DMS153 treated with DMSO at 0.1 percent for 48 hours (cell line): ENCODE measurements at regions not wholly inside any gene's neighbourhood (a gene's known extent, or its start where the extent isn't known, plus 50 kb on each side); places are given as distances from the start of the nearest gene placed in this dataset.

Source experiments
- DNase-seq: peaks from one replicate; lab custom pipeline; 2025; ENCODE audit not compliant: unreplicated experiment; lab: John Stamatoyannopoulos, UW

DNA sequence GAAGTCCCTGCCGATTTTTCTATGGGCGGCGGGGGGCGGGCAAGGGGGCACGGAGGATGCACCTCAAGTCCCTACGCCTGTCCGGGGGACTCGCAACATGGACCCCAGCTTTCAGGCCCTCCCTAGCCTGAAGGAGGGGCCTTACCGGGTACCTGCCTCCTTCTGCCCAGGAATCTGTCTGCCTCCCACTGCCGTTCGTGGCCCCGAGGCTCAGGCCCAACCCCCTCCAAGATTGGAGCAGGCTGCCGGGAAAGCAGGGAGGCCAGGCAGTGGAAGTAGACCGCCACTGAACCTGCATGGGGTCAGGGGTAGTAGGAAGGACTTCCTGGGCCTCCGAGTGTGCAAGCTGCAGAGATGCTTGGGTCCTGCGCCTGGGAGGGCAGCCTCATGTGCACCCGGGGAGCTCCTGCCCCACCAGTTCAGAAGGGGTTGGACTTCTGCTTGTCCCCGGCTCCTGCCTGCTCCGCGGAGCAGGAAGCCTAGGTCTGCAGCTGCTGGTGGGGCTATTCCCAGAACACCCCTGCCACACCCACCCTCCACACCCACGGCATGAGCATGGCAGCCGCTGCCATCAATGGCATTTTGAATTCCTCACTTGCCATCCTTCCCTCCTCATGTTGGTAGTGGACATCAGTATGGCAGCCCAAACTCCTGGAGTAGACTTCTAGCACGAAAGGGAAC, 1312.7 kb upstream of the ACO1 start:
- no peak for DNase-seq

GRCh38 chr9:31078175-31078574, 1306.3 kb upstream of the ACO1 start:
- DNase-seq = no peak

DNA sequence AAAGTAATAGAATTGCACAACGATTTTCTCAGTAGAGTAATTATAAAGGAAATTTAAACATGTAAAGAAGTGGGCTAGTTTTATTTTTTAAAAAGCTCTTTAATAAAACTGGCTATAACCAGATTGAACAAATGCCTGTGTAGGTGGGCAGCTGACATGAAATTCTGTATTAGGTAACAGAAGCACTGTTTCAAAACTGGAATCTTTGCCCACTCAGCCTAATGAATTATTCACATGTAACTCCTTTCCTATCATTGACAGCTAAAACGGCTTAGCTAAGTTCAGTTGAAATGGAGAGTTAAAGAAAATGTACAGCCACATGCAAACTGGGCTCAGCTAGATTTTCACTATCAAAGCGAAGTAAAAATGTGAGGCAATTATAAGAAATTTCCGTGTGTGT, 1300.1 kb upstream of the ACO1 start:
- no peak for DNase-seq

- no peak for DNase-seq
Measured at GRCh38 chr9:31089549-31090221, 1294.8 kb upstream of the ACO1 start.

DNA sequence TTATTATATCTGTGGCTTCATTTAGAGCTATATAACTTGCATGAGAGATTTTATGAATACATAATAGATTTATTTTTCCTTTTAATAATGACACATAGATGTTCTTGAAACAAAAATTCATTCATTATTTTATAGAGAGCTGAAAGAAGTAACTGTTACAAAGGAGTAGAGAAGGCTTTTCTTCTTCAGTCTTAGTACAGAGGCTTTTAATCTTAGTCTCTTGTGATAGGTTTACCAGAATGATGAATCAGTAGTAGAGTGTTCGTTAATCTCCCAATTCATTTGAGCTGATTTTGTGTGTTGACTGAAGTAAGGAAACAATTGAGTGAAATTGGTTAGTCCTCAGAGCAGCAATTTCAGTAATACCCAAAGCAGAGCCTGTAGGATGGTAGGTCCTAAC, 1284.1 kb upstream of the ACO1 start:
- DNase-seq = no peak

- no peak for DNase-seq
Measured at GRCh38 chr9:31103836-31104235, 1280.6 kb upstream of the ACO1 start.

DNA sequence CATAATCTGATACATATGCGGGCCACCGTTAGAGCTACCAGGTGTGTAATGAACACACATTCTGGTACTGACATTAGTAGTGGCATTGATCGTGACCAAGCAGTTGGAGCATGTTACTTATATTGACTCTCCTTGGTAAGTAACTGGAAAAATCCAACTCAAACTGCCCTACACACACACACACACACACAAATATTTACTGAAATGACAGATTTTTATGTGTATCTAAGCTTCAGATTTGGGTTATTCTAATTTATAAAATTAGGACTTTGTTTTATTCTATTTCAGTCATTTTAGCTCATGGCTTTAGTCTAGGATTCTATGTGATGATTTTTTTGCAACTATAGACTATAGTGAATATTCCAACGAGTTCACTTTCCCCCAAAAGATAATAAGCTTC, 1280.2 kb upstream of the ACO1 start:
- DNase-seq = no peak

DNA sequence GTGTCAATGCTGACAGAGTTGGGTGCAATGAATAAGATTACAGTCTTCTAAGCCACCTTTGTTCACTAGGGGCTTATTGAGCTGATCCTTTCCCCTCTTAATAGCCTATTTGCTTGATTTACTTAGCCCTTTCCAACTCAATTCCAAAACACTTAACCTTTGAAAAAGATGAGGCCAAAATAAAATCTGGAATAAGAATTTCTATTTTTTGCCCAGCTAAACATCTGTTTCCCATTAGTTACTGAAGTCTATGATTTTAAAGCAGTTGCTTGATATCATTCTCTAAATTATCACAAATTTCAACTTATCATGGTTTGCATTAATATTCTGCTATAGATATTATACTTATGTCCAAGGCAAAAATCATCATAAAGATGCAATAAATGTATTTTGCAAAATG, 1272.0 kb upstream of the ACO1 start:
- DNase-seq = no peak

DNA sequence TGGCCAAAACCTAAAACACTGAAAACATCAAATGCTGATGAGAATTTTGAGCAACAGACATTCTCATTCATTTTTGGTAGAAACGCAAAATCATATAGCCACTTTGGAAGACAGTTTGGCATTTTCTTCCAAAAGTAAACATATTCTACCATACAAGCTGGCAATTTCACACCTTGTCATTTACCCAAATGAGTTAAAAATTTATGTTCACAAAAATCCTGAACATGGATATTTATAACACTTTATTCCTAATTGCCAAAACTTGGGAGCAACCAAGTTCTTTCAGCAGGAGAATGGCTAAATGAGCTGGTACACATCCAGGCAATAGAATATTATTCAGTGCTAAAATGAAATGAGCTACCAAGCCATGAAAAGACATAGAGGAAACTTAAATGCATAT, 1270.1 kb upstream of the ACO1 start:
- no peak for DNase-seq

GRCh38 chr9:31119890-31120454, 1264.5 kb upstream of the ACO1 start:
- peak; percentile 11 for DNase-seq

- no peak for DNase-seq
Measured at GRCh38 chr9:31124389-31124788, 1260.1 kb upstream of the ACO1 start.

- DNase-seq = no peak
Measured at GRCh38 chr9:31135567-31135966, 1248.9 kb upstream of the ACO1 start.

- DNase-seq = no peak
Measured at GRCh38 chr9:31136524-31136923, 1247.9 kb upstream of the ACO1 start.

DNA sequence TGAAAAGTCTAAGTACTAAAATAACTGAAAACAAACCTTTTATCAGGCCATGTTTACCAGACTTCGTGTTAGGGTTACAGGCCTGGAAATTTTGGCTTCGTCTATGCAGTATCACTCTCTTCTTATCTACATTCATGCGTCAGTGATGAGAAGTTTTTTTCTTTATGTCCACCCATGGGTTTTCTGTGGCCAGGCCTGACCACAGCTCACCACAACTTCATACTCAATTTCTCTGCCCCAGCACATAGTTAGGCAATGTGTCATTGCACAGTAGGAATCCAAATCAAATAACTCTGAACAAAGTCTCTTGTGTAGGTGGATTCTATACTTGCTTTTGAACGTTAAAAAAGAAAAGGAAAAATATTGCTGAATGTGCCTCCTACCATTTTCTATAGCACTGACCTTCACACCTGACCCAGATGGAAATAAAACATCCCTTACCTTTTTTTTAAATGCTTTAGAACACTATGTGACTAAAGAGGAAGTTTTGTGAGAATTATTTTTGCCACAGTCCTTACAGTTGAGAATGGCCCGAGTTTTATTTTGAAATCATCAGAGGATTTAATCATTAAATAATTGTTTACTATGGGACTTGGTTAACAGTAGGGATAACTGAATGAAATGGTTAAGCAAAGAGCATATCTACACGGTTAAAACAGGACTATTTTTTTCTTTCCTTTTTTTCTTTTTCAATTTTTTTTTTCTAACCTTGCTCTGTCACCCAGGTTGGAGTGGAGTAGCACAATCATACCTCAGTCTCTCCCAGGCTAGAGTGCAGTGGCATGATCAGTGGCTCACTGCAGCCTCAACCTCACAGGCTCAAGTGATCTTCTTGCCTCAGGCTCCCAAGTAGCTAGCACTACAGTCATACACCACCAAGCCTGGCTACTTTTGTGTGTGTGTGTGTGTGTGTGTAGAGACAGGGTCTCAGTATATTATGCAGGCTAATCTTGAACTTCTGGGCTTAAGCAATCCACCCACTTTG, 1247.0 kb upstream of the ACO1 start:
- no peak for DNase-seq

GRCh38 chr9:31140316-31140715, 1244.1 kb upstream of the ACO1 start:
- peak; percentile 24 for DNase-seq

- DNase-seq = no peak
Measured at GRCh38 chr9:31142456-31142855, 1242.0 kb upstream of the ACO1 start.

DNA sequence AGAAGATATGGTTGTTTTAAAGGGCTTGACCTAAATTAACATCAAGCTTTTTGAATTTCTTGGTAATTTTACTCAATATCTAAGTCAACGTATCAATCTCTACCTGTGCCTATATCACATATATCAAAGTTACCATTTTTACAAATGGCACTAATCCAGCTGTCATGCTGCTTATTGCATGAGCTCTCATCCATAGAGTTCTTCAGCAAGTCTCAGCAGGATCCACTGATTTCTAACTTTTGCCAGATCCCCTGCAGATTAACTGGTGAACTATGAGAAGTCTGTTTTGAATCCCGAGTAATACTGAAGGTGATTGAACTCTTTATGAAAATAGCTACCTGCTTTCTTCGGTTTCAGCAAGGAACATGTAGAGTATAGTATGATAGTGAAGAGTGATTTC, 1239.8 kb upstream of the ACO1 start:
- no peak for DNase-seq

- DNase-seq = no peak
Measured at GRCh38 chr9:31146485-31147166, 1237.8 kb upstream of the ACO1 start.

DNA sequence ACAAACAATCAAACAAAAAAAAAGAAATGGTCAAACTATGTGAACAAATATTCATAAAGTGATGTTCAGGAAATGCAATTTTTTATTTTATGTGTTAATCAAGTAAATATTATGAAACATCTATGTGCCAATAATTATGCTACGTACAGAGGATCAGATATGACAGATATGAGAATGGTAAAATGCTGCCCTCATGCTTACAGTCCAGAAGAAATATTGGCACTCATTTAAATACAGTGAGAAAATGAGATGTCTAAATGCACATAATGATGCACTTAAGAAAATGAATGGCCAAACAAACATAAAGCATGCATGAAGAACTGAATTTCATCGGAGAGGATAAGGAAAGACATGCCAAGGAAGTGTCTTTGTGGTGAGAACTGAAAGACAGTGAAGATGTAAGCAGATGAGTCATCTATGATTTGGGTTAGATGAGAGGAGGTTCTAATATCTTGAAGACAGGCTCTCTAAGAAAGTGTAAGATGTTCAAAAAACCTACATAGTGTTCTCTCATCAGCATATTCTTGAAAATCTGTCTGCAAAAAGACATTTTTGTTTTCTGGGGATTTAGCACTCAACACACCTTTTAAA, 1231.1 kb upstream of the ACO1 start:
- no peak for DNase-seq

GRCh38 chr9:31166516-31166915, 1217.9 kb upstream of the ACO1 start:
- DNase-seq = no peak
